ENCODE measurements at regions not wholly inside any gene's neighbourhood (a gene's known extent, or its start where the extent isn't known, plus 50 kb on each side); places are given as distances from the start of the nearest gene placed in this dataset.
"Not testable (repeated sequence)": the region's sequence is repeated elsewhere in the genome, so short reads cannot be mapped to it uniquely, and the experiment has no call there.

- H3K9ac ChIP-seq (ENCODE audit: low read length in 3 of 3) = no peak overlapping the region
- FAIRE-seq = no peak
These were observed 304.7 kb upstream of the TMEFF2 start for GRCh38 chr2:192499476-192499875.

GRCh38 chr2:192498747-192499146 lies 304.0 kb upstream of the TMEFF2 start:
- Histone ChIP-seq H3K27ac (ENCODE audit: low read depth in 2 of 2, low read length in 2 of 2) (no peak overlapping the region), H3K9ac (ENCODE audit: low read length in 3 of 3) (no peak overlapping the region), H3K4me3 (ENCODE audit: low read length in 3 of 3) (no peak overlapping the region), H3K9me3 (ENCODE audit: control insufficient read depth in 2 of 3, insufficient read depth in 1 of 3, low read length in 3 of 3) (no peaks in the 10 kb centered on the region), H3K36me3 (ENCODE audit: control insufficient read depth in 2 of 3, insufficient read depth in 3 of 3, low read length in 3 of 3) (no peaks in the 10 kb centered on the region), H3K4me1 (ENCODE audit: control insufficient read depth in 2 of 3, insufficient read depth in 2 of 3, low read depth in 1 of 3, low read length in 3 of 3) (no peaks in the 10 kb centered on the region), H3K27me3 (ENCODE audit: control insufficient read depth, insufficient read depth, low read length) (no peaks in the 10 kb centered on the region)
- TF ChIP-seq CTCF (IDR thresholded peaks at IDR 0.05; ENCODE audit: borderline replicate concordance, extremely low read depth, insufficient read depth) = no peak
- intact Hi-C loops (cut with DNase I) = no loop called here
- FAIRE-seq (no peak), DNase-seq (peak in 1 of 5 donors; percentile 1)

More at GRCh38 chr2:192499476-192499875, 304.7 kb upstream of the TMEFF2 start:
- H3K36me3 ChIP-seq (ENCODE audit: control insufficient read depth in 2 of 3, insufficient read depth in 3 of 3, low read length in 3 of 3) = no peaks in the 10 kb centered on the region
- H3K9me3 ChIP-seq (ENCODE audit: control insufficient read depth in 2 of 3, insufficient read depth in 1 of 3, low read length in 3 of 3) = no peaks in the 10 kb centered on the region
- DNase-seq = no peak
- intact Hi-C loops (cut with DNase I) = no loop called here
- H3K4me3 ChIP-seq (ENCODE audit: low read length in 3 of 3) = no peak overlapping the region
- H3K27me3 ChIP-seq (ENCODE audit: control insufficient read depth, insufficient read depth, low read length) = no peaks in the 10 kb centered on the region
- H3K4me1 ChIP-seq (ENCODE audit: control insufficient read depth in 2 of 3, insufficient read depth in 2 of 3, low read depth in 1 of 3, low read length in 3 of 3) = no peaks in the 10 kb centered on the region
- H3K27ac ChIP-seq (ENCODE audit: low read depth in 2 of 2, low read length in 2 of 2) = no peak overlapping the region
- TF ChIP-seq CTCF (IDR thresholded peaks at IDR 0.05; ENCODE audit: borderline replicate concordance, extremely low read depth, insufficient read depth) = no peak

GRCh38 chr2:192488158-192488557 lies 293.4 kb upstream of the TMEFF2 start:
- H3K4me1 ChIP-seq (ENCODE audit: control insufficient read depth in 2 of 3, insufficient read depth in 2 of 3, low read depth in 1 of 3, low read length in 3 of 3); H3K27me3 ChIP-seq (ENCODE audit: control insufficient read depth, insufficient read depth, low read length); H3K9ac ChIP-seq (ENCODE audit: low read length in 3 of 3); intact Hi-C loops (cut with DNase I); DNase-seq; H3K36me3 ChIP-seq (ENCODE audit: control insufficient read depth in 2 of 3, insufficient read depth in 3 of 3, low read length in 3 of 3); H3K27ac ChIP-seq (ENCODE audit: low read depth in 2 of 2, low read length in 2 of 2); H3K4me3 ChIP-seq (ENCODE audit: low read length in 3 of 3); FAIRE-seq; H3K9me3 ChIP-seq (ENCODE audit: control insufficient read depth in 2 of 3, insufficient read depth in 1 of 3, low read length in 3 of 3): not testable (repeated sequence)

GRCh38 chr2:192487636-192488035 lies 292.9 kb upstream of the TMEFF2 start:
- H3K9me3 ChIP-seq (ENCODE audit: control insufficient read depth in 2 of 3, insufficient read depth in 1 of 3, low read length in 3 of 3) = no peaks in the 10 kb centered on the region
- no peak overlapping the region for H3K4me3 ChIP-seq (ENCODE audit: low read length in 3 of 3)
- H3K9ac ChIP-seq (ENCODE audit: low read length in 3 of 3) = no peak overlapping the region
- no peak overlapping the region for H3K27ac ChIP-seq (ENCODE audit: low read depth in 2 of 2, low read length in 2 of 2)
- no peak for DNase-seq
- no peaks in the 10 kb centered on the region for H3K27me3 ChIP-seq (ENCODE audit: control insufficient read depth, insufficient read depth, low read length)
- FAIRE-seq = no peak
- intact Hi-C loops (cut with DNase I) = no loop called here
- no peak for TF ChIP-seq CTCF (IDR thresholded peaks at IDR 0.05; ENCODE audit: borderline replicate concordance, extremely low read depth, insufficient read depth)
- no peaks in the 10 kb centered on the region for H3K4me1 ChIP-seq (ENCODE audit: control insufficient read depth in 2 of 3, insufficient read depth in 2 of 3, low read depth in 1 of 3, low read length in 3 of 3)
- H3K36me3 ChIP-seq (ENCODE audit: control insufficient read depth in 2 of 3, insufficient read depth in 3 of 3, low read length in 3 of 3) = no peaks in the 10 kb centered on the region
